DOHH2 (cell line): ENCODE measurements at regions not wholly inside any gene's neighbourhood (a gene's known extent, or its start where the extent isn't known, plus 50 kb on each side); places are given as distances from the start of the nearest gene placed in this dataset.

ENCODE experiments used
- H3F3A ChIP-seq: fragments of 200-600 bp; sonication (generic), shearing (Covaris generic); 2 replicates; pipeline ENCODE4 v1.6.0; 2016; ENCODE audit warnings: antibody characterized with exemption, mild to moderate bottlenecking; ENCODE audit not compliant: control insufficient read depth, insufficient read depth
- H3K27ac ChIP-seq: fragments of 200-600 bp; sonication (generic); 2 replicates; pipeline ENCODE4 v1.5.1; 2014; ENCODE audit warnings: low read depth, mild to moderate bottlenecking, low read length, moderate library complexity
- H3K27me3 ChIP-seq: fragments of 200-600 bp; sonication (generic); 2 replicates; pipeline ENCODE4 v1.6.1; 2014; ENCODE audit warnings: mild to moderate bottlenecking, low read length, mixed read lengths; ENCODE audit not compliant: control insufficient read depth
- H3K36me3 ChIP-seq: fragments of 200-600 bp; sonication (generic); 2 replicates; pipeline ENCODE4 v1.6.1; 2014; ENCODE audit warnings: mild to moderate bottlenecking, low read length, moderate library complexity, mixed read lengths; ENCODE audit not compliant: control insufficient read depth
- H3K4me1 ChIP-seq: fragments of 200-600 bp; sonication (generic); 2 replicates; pipeline ENCODE4 v1.6.1; 2014; ENCODE audit warnings: mild to moderate bottlenecking, low read length, mixed read lengths; ENCODE audit not compliant: control insufficient read depth
- H3K4me2 ChIP-seq: fragments of 200-600 bp; sonication (generic); 2 replicates; pipeline ENCODE4 v1.6.0; 2014; ENCODE audit warnings: mild to moderate bottlenecking, low read length, moderate library complexity
- H3K4me3 ChIP-seq: fragments of 200-600 bp; sonication (generic); 2 replicates; pipeline ENCODE4 v1.5.1; 2014; ENCODE audit warnings: mild to moderate bottlenecking, low read length, mixed read lengths
- H3K79me2 ChIP-seq: fragments of 200-600 bp; sonication (generic); 2 replicates; pipeline ENCODE4 v1.6.1; 2014; ENCODE audit warnings: mild to moderate bottlenecking, low read length, mixed read lengths; ENCODE audit not compliant: control insufficient read depth
- H3K9me2 ChIP-seq: fragments of 200-600 bp; sonication (generic); replicated peaks from 2 replicates; pipeline ENCODE4 v1.6.1; 2014; ENCODE audit warnings: mild to moderate bottlenecking, low read length, mixed read lengths; ENCODE audit not compliant: control insufficient read depth
- H3K9me3 ChIP-seq: fragments of 200-600 bp; sonication (generic); 2 replicates; pipeline ENCODE4 v1.6.1; 2014; ENCODE audit warnings: antibody characterized with exemption, low read length, mixed read lengths; ENCODE audit not compliant: control insufficient read depth, insufficient read depth
- H4K20me1 ChIP-seq: fragments of 200-600 bp; sonication (generic); 2 replicates; pipeline ENCODE4 v1.6.0; 2014; ENCODE audit warnings: low read depth, mild to moderate bottlenecking, antibody characterized with exemption, low read length, moderate library complexity; ENCODE audit not compliant: control insufficient read depth, insufficient read depth
- CTCF ChIP-seq: fragments of 200-600 bp; sonication (generic); IDR thresholded peaks from one replicate; pipeline ENCODE4 v1.5.1; 2014; ENCODE audit warnings: antibody characterized with exemption, mild to moderate bottlenecking, low read depth, low read length; ENCODE audit not compliant: poor library complexity, severe bottlenecking
- EZH2phosphoT487 ChIP-seq: fragments of 200-600 bp; sonication (generic); IDR thresholded peaks from 2 replicates; pipeline ENCODE4 v1.6.1; 2017; ENCODE audit warnings: borderline replicate concordance, mild to moderate bottlenecking, antibody characterized with exemption, low read length, moderate library complexity, mixed read lengths

- no peaks in the 10 kb centered on the region for H3F3A ChIP-seq
- no peak overlapping the region for H3K27ac ChIP-seq
- no peaks in the 10 kb centered on the region for H3K9me3 ChIP-seq
- no peak overlapping the region for H3K4me2 ChIP-seq
- H3K9me2 ChIP-seq, result no peaks in the 10 kb centered on the region
- H4K20me1 ChIP-seq, result no peaks in the 10 kb centered on the region
- H3K4me1 ChIP-seq, result no peaks in the 10 kb centered on the region
- no peaks in the 10 kb centered on the region for H3K27me3 ChIP-seq
- H3K4me3 ChIP-seq, result no peak overlapping the region
- no peak for TF ChIP-seq EZH2phosphoT487
- TF ChIP-seq CTCF, result no peak
- H3K79me2 ChIP-seq, result no peaks in the 10 kb centered on the region
- no peaks in the 10 kb centered on the region for H3K36me3 ChIP-seq
Measured at GRCh38 chr10:113350311-113351040, 202.4 kb upstream of the HABP2 start.

GRCh38 chr10:113354711-113355110 lies 198.1 kb upstream of the HABP2 start:
- Histone ChIP-seq H3K4me2 (no peak overlapping the region), H3K27me3 (no peaks in the 10 kb centered on the region)

GRCh38 chr10:113356794-113357680 lies 195.8 kb upstream of the HABP2 start:
- Histone ChIP-seq H3K4me1 (no peaks in the 10 kb centered on the region), H3K4me3 (no peak overlapping the region), H3K36me3 (no peaks in the 10 kb centered on the region), H3K4me2 (no peak overlapping the region), H3K79me2 (no peaks in the 10 kb centered on the region), H4K20me1 (no peaks in the 10 kb centered on the region), H3K27ac (no peak overlapping the region), H3K9me2 (no peaks in the 10 kb centered on the region), H3F3A (no peaks in the 10 kb centered on the region), H3K27me3 (no peaks in the 10 kb centered on the region), H3K9me3 (no peaks in the 10 kb centered on the region)
- no peak for TF ChIP-seq CTCF
- TF ChIP-seq EZH2phosphoT487, result no peak

More at GRCh38 chr10:113354711-113355110, 198.1 kb upstream of the HABP2 start:
- no peak overlapping the region for H3K27ac ChIP-seq
- H4K20me1 ChIP-seq, result no peaks in the 10 kb centered on the region
- H3K79me2 ChIP-seq, result no peaks in the 10 kb centered on the region
- no peaks in the 10 kb centered on the region for H3K4me1 ChIP-seq
- TF ChIP-seq CTCF, result no peak
- TF ChIP-seq EZH2phosphoT487, result no peak
- H3F3A ChIP-seq, result no peaks in the 10 kb centered on the region
- no peaks in the 10 kb centered on the region for H3K36me3 ChIP-seq
- H3K9me2 ChIP-seq, result no peaks in the 10 kb centered on the region
- H3K9me3 ChIP-seq, result no peaks in the 10 kb centered on the region
- H3K4me3 ChIP-seq, result no peak overlapping the region
